Heart left ventricle (tissue), 16 donors: ENCODE measurements at regions not wholly inside any gene's neighbourhood (a gene's known extent, or its start where the extent isn't known, plus 50 kb on each side); places are given as distances from the start of the nearest gene placed in this dataset.

Experiments
- ATAC-seq, 4 donors: fragments of 200-7000 bp; cut with Tn5 transposase; one replicate each; pipeline ENCODE4 v1.9.1; 2020 to 2022; ENCODE audit warnings: moderate library complexity in 4 of 4, mild to moderate bottlenecking in 3 of 4, moderate number of reproducible peaks in 1 of 4
- DNase-seq, 5 donors: peaks; one replicate each; pipeline ENCODE4 v3.0.0-alpha.2; 2020
- H3K27ac ChIP-seq, 12 donors: fragments of 200-600 bp; sonication (generic) in 4 of 12; one replicate each; pipeline versions ENCODE4 v1.5.0 to v1.8.0; 2016 to 2022; ENCODE audit warnings: mild to moderate bottlenecking in 2 of 12
- H3K27me3 ChIP-seq, 9 donors: fragments of 200-600 bp; sonication (generic) in 2 of 9; one replicate each; pipeline versions ENCODE4 v1.5.1 to v1.8.0; 2016 to 2022; ENCODE audit warnings: mild to moderate bottlenecking in 3 of 9
- H3K36me3 ChIP-seq, 9 donors: fragments of 200-600 bp; sonication (generic) in 2 of 9; one replicate each; pipeline versions ENCODE4 v1.5.0 to v1.8.0; 2018 to 2022; ENCODE audit warnings: mild to moderate bottlenecking in 2 of 9
- H3K4me1 ChIP-seq, 12 donors: fragments of 200-600 bp; sonication (generic) in 4 of 12; one replicate each; pipeline versions ENCODE4 v1.5.0 to v1.8.0; 2016 to 2022; ENCODE audit warnings: mild to moderate bottlenecking in 3 of 12
- H3K4me3 ChIP-seq, 12 donors: fragments of 200-600 bp; sonication (generic) in 4 of 12; one replicate each; pipeline versions ENCODE4 v1.5.0 to v1.8.0; 2017 to 2022; ENCODE audit warnings: mild to moderate bottlenecking in 9 of 12, moderate library complexity in 4 of 12
- H3K9me3 ChIP-seq, 12 donors: fragments of 200-600 bp; sonication (generic) in 4 of 12; one replicate each; pipeline versions ENCODE4 v1.5.0 to v1.8.0; 2016 to 2022; ENCODE audit warnings: mild to moderate bottlenecking in 1 of 12
- CTCF ChIP-seq, 12 donors: fragments of 200-600 bp; sonication (generic) in 4 of 12; IDR thresholded peaks; one replicate each; pipeline versions ENCODE4 v1.5.0 to v1.8.0; 2018 to 2022; ENCODE audit warnings: antibody characterized with exemption in 12 of 12, mild to moderate bottlenecking in 5 of 12
- POLR2A ChIP-seq, 2 donors: fragments of 450-650 bp; IDR thresholded peaks; one replicate each; pipeline ENCODE4 v1.6.1; 2017; ENCODE audit warnings: antibody characterized with exemption in 2 of 2, mild to moderate bottlenecking in 2 of 2, moderate library complexity in 2 of 2
- WGBS, 4 donors: extraction: QIAGEN DNeasy Blood & Tissue Kit in 2 of 4; methylation state at CpG; one replicate each; pipeline versions ENCODE4 v1.1.5 to v1.1.7; 2013 to 2018; 5-methylcytosine and 5-hydroxymethylcytosine counted together
- intact Hi-C, 10 donors: fragments of 100-400 bp; cut with DNase I; formaldehyde crosslinking; loops; one replicate each; pipeline versions ENCODE4 v1.11.1 to v1.14.2; 2022
- donor health status: ischemic (EF 13 %, LVEDD 7.1; RV severe dilation, severe dysfunction).
- donor health status: healthy with polysubstance abuse.
- donor health status: DM: no; HTN: yes; CAD: no.
- donor health status: DM: no; HTN: no; CAD: no.
- donor health status: ischemic (EF 25% LVEDD 6.9; RV normal size, moderate dysfunction).
- donor health status: ischemic (EF 25% LVEDD 5.7; RV mildly dilated, moderate dysfunction).
- donor health status: healthy.
- donor health status: DM: yes; HTN: yes; CAD: no.
- donor health status: ischemic (EF 35%, LVEDD 5.7; RV mildly dilated, moderate dysfunction).
- donor health status: nonischemic (EF 11% LVEDD 7.7; RV severe dilation, severe dysfunction).
- donor health status: DM: yes; HTN: yes; CAD: no.
- donor health status: PGD.
- donor health status: ischemic (EF 29% LVEDD 5.4; RV normal size, mild dysfunction).
- donor health status: nonischemic (EF 23%, LVEDD 6.1; RV moderate dilation, normal function).

- TF ChIP-seq CTCF (IDR thresholded peaks at IDR 0.05) (no peak), POLR2A (IDR thresholded peaks at IDR 0.05) (no peak)
- DNase-seq (no peak), ATAC-seq (no peak)
- Histone ChIP-seq H3K27me3 (no peaks in the 10 kb centered on the region), H3K4me3 (no peak overlapping the region), H3K27ac (no peak overlapping the region), H3K4me1 (no peaks in the 10 kb centered on the region), H3K9me3 (peaks cover 0 to 10% (median 0%) of the 10 kb centered on the region in 12 donors), H3K36me3 (no peaks in the 10 kb centered on the region)
- intact Hi-C loops: no loop called here
Measured at GRCh38 chr13:63199508-63199907, 1783.9 kb upstream of the PCDH20 start.

GRCh38 chr13:63198071-63198470 is 1782.4 kb upstream of the PCDH20 start:
- intact Hi-C loops: no loop called here

GRCh38 chr13:63195726-63196125 is 1780.1 kb upstream of the PCDH20 start:
- TF ChIP-seq CTCF (IDR thresholded peaks at IDR 0.05) (no peak), POLR2A (IDR thresholded peaks at IDR 0.05) (no peak)
- H3K27ac ChIP-seq: no peak overlapping the region
- no peaks in the 10 kb centered on the region for H3K36me3 ChIP-seq
- no peak overlapping the region for H3K4me3 ChIP-seq
- no peaks in the 10 kb centered on the region for H3K27me3 ChIP-seq
- intact Hi-C loops: no loop called here
- DNase-seq: no peak
- no peaks in the 10 kb centered on the region for H3K4me1 ChIP-seq
- no peaks in the 10 kb centered on the region for H3K9me3 ChIP-seq
- WGBS, 4 donors: 89 to 96% (median 92%) methylated on average over 1 of the region's 1 CpG
- no peak for ATAC-seq

More at GRCh38 chr13:63198071-63198470, 1782.4 kb upstream of the PCDH20 start:
- no peak overlapping the region for H3K27ac ChIP-seq
- H3K36me3 ChIP-seq: no peaks in the 10 kb centered on the region
- 55 to 59% (median 56%) methylated on average over 2 of the region's 2 CpGs for WGBS, 4 donors
- no peak for DNase-seq
- no peak for ATAC-seq
- peaks cover 0 to 1% (median 0%) of the 10 kb centered on the region in 12 donors for H3K9me3 ChIP-seq
- no peaks in the 10 kb centered on the region for H3K4me1 ChIP-seq
- H3K27me3 ChIP-seq: no peaks in the 10 kb centered on the region
- TF ChIP-seq POLR2A (IDR thresholded peaks at IDR 0.05) (no peak), CTCF (IDR thresholded peaks at IDR 0.05) (no peak)
- H3K4me3 ChIP-seq: no peak overlapping the region

- Histone ChIP-seq H3K4me3 (no peak overlapping the region), H3K4me1 (no peaks in the 10 kb centered on the region), H3K36me3 (no peaks in the 10 kb centered on the region), H3K27ac (no peak overlapping the region), H3K27me3 (no peaks in the 10 kb centered on the region), H3K9me3 (peaks cover 0 to 5% (median 0%) of the 10 kb centered on the region in 12 donors)
- DNase-seq: no peak
- no peak for TF ChIP-seq CTCF (IDR thresholded peaks at IDR 0.05)
- no peak for TF ChIP-seq POLR2A (IDR thresholded peaks at IDR 0.05)
- intact Hi-C loops: no loop called here
- 81 to 82% (median 81%) methylated on average over 5 of the region's 5 CpGs for WGBS, 4 donors
- no peak for ATAC-seq
Measured at GRCh38 chr13:63190742-63191141, 1775.1 kb upstream of the PCDH20 start.
